SK-N-SH (cell line): ENCODE measurements at regions not wholly inside any gene's neighbourhood (a gene's known extent, or its start where the extent isn't known, plus 50 kb on each side); places are given as distances from the start of the nearest gene placed in this dataset.

ENCODE experiments used
- CTCF ChIA-PET: fragments of 300-600, 350-600 bp; formaldehyde crosslinking; extraction: SDS; loops from one replicate; lab custom pipeline; 2021; lab: Yijun Ruan, JAX
- POLR2A ChIA-PET: fragments of 350-600 bp; sonication (Branson Sonifier 250); formaldehyde crosslinking; extraction: SDS; loops from one replicate; lab custom pipeline; 2020; ENCODE audit warnings: antibody characterized with exemption, inconsistent platforms; lab: Yijun Ruan, JAX
- DNase-seq: peaks from one replicate; pipeline ENCODE4 v3.0.0; 2012
- H2AFZ ChIP-seq: fragments of 200-600 bp; sonication (generic); 2 replicates; pipeline ENCODE4 v1.8.1; 2016; ENCODE audit warnings: antibody characterized with exemption, mild to moderate bottlenecking, low read depth
- H3F3A ChIP-seq: fragments of 200-600 bp; sonication (generic); replicated peaks from 2 replicates; pipeline ENCODE3; 2016; ENCODE audit warnings: antibody characterized with exemption, mild to moderate bottlenecking; ENCODE audit not compliant: insufficient read depth
- H3K27ac ChIP-seq, 2 experiments: fragments of 200-500 bp in 1 of 2; fragments of 200-600 bp in 1 of 2; sonication (Bioruptor generic) in 1 of 2; sonication (generic), shearing (Covaris generic) in 1 of 2; 2 replicates each; pipeline versions ENCODE4 v1.5.1 to v1.6.1; 2014 to 2016; ENCODE audit warnings: low read depth in 2 of 2, inconsistent platforms in 1 of 2, low read length in 1 of 2, mild to moderate bottlenecking in 1 of 2, mixed read lengths in 1 of 2
- H3K27me3 ChIP-seq: fragments of 200-600 bp; sonication (generic), shearing (Covaris generic); 2 replicates; pipeline ENCODE4 v1.6.1; 2016; ENCODE audit warnings: mixed run types; ENCODE audit not compliant: insufficient read depth
- H3K36me3 ChIP-seq, 2 experiments: fragments of 200-500 bp in 1 of 2; fragments of 200-600 bp in 1 of 2; sonication (Bioruptor generic) in 1 of 2; sonication (generic) in 1 of 2; replicated peaks in 1 of 2; 2 replicates each; pipeline versions ENCODE3 to v1.5.1; 2014 to 2016; ENCODE audit warnings: low read length in 1 of 2, mild to moderate bottlenecking in 1 of 2; ENCODE audit not compliant: insufficient read depth in 2 of 2, control insufficient read depth in 1 of 2
- H3K4me1 ChIP-seq, 2 experiments: fragments of 200-500 bp in 1 of 2; fragments of 200-600 bp in 1 of 2; sonication (Bioruptor generic) in 1 of 2; sonication (generic), shearing (Covaris generic) in 1 of 2; 2 replicates each; pipeline versions ENCODE4 v1.5.1 to v1.6.1; 2014 to 2016; ENCODE audit warnings: low read depth in 1 of 2, low read length in 1 of 2, mixed run types in 1 of 2; ENCODE audit not compliant: insufficient read depth in 2 of 2, control insufficient read depth in 1 of 2
- H3K4me2 ChIP-seq: fragments of 200-600 bp; sonication (generic), shearing (Covaris generic); 2 replicates; pipeline ENCODE4 v1.6.1; 2017; ENCODE audit warnings: mixed run types
- H3K4me3 ChIP-seq, 2 experiments: fragments of 200-500 bp in 1 of 2; fragments of 200-600 bp in 1 of 2; sonication (Bioruptor generic) in 1 of 2; sonication (generic), shearing (Covaris generic) in 1 of 2; 2 replicates each; pipeline versions ENCODE4 v1.5.1 to v1.8.1; 2014 to 2016; ENCODE audit warnings: low read depth in 2 of 2, inconsistent platforms in 1 of 2, low read length in 1 of 2, mild to moderate bottlenecking in 1 of 2, mixed read lengths in 1 of 2, moderate library complexity in 1 of 2
- H3K79me2 ChIP-seq: fragments of 200-600 bp; sonication (generic); 2 replicates; pipeline ENCODE4 v1.8.1; 2017; ENCODE audit warnings: mild to moderate bottlenecking; ENCODE audit not compliant: insufficient read depth
- H3K9ac ChIP-seq: fragments of 200-600 bp; sonication (generic); 2 replicates; pipeline ENCODE4 v1.6.1; 2017; ENCODE audit warnings: mixed run types
- H3K9me2 ChIP-seq: fragments of 200-600 bp; sonication (generic); 2 replicates; pipeline ENCODE4 v1.6.1; 2017; ENCODE audit warnings: mixed run types
- H3K9me3 ChIP-seq: fragments of 200-600 bp; sonication (generic); 2 replicates; pipeline ENCODE4 v1.6.1; 2017; ENCODE audit warnings: mixed run types, mild to moderate bottlenecking, moderate library complexity
- H4K20me1 ChIP-seq: fragments of 200-600 bp; sonication (generic); 2 replicates; pipeline ENCODE4 v1.6.1; 2017; ENCODE audit warnings: mild to moderate bottlenecking, mixed run types; ENCODE audit not compliant: insufficient read depth
- CHD2 ChIP-seq: fragments of 150-350 bp; IDR thresholded peaks from 2 replicates; pipeline ENCODE4 v1.6.1; 2018; ENCODE audit warnings: low read length; ENCODE audit not compliant: partially characterized antibody
- FOSL2 ChIP-seq: IDR thresholded peaks from 2 replicates; pipeline ENCODE4 v1.4.0; 2012; ENCODE audit warnings: low read depth, mild to moderate bottlenecking, moderate library complexity, borderline replicate concordance
- FOXM1 ChIP-seq: IDR thresholded peaks from 2 replicates; pipeline ENCODE4 v1.4.0; 2012; ENCODE audit warnings: low read depth, mild to moderate bottlenecking
- GATA2 ChIP-seq: sonication (generic); formaldehyde crosslinking; IDR thresholded peaks from 2 replicates; pipeline ENCODE4 v1.5.0; 2020; ENCODE audit warnings: mild to moderate bottlenecking, missing genetic modification reagents
- JUND ChIP-seq: IDR thresholded peaks from 2 replicates; pipeline ENCODE4 v1.4.0; 2012
- POLR2AphosphoS5 ChIP-seq: IDR thresholded peaks from 2 replicates; pipeline ENCODE4 v1.6.1; 2012; ENCODE audit warnings: low read depth, low read length
- RAD21 ChIP-seq: IDR thresholded peaks from 2 replicates; pipeline ENCODE4 v1.6.1; 2012; ENCODE audit warnings: mild to moderate bottlenecking, low read length
- RFX5 ChIP-seq: IDR thresholded peaks from 2 replicates; pipeline ENCODE4 v1.6.1; 2012; ENCODE audit warnings: mild to moderate bottlenecking, improper control_type of control experiment, low read length
- RXRA ChIP-seq: IDR thresholded peaks from 2 replicates; pipeline ENCODE4 v1.4.0; 2012; ENCODE audit warnings: low read depth, mild to moderate bottlenecking, borderline replicate concordance
- TEAD4 ChIP-seq: IDR thresholded peaks from 2 replicates; pipeline ENCODE4 v1.4.0; 2012; ENCODE audit warnings: mild to moderate bottlenecking, borderline replicate concordance; ENCODE audit not compliant: insufficient read depth
- YY1 ChIP-seq: IDR thresholded peaks from 2 replicates; pipeline ENCODE4 v1.4.0; 2012; ENCODE audit warnings: low read depth, mild to moderate bottlenecking
- WGBS: methylation state at CpG from one replicate; pipeline ENCODE4 v1.1.6; 2017; ENCODE audit warnings: low lambda C conversion rate; 5-methylcytosine and 5-hydroxymethylcytosine counted together
- TF ChIP-seq, protein P1 (sequence below): fragments of 150-350 bp; IDR thresholded peaks from 2 replicates; pipeline ENCODE4 v1.6.1; 2017; ENCODE audit warnings: antibody characterized with exemption, low read length, low read depth, borderline replicate concordance
- TF ChIP-seq, protein P2 (sequence below): IDR thresholded peaks from 2 replicates; pipeline ENCODE4; 2012
- TF ChIP-seq, protein P3 (sequence below): IDR thresholded peaks from 2 replicates; pipeline ENCODE4 v1.4.0; 2012; ENCODE audit warnings: low read depth
- TF ChIP-seq, protein P4 (sequence below): fragments of 200-600 bp; sonication (generic); IDR thresholded peaks from 2 replicates; pipeline ENCODE4 v1.6.1; 2017; ENCODE audit warnings: antibody characterized with exemption, mild to moderate bottlenecking, moderate library complexity

DNA sequence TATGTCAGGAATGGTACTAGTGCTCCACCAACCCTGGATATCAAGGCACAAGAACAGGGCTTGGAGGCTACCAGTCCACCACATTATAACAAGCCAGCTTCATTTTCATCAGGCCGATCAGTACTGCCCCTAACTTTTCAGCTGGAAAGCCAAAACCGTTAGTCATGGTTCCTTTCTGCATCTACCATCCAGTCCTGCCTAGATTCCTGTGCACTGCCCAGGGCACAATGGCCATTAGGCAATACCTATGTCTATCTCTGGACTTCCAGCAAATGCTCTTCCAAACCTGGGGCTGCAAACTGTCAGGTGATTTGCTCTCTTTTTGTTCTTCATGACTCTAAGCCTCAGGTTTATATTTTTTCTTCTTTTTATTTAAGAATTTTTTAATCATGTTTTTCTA lies 937.7 kb downstream of the SORCS1 start:
- 29% methylated on average over 2 of the region's 2 CpGs for WGBS
- Histone ChIP-seq H3K4me2 (no peak overlapping the region), H3K27me3 (no peaks in the 10 kb centered on the region), H4K20me1 (no peaks in the 10 kb centered on the region), H3K9ac (no peak overlapping the region), H3K36me3 (no peaks in the 10 kb centered on the region), H3K79me2 (no peaks in the 10 kb centered on the region), H3F3A (no peaks in the 10 kb centered on the region), H3K9me3 (no peaks in the 10 kb centered on the region), H2AFZ (no peak overlapping the region), H3K4me3 (no peak overlapping the region), H3K9me2 (no peaks in the 10 kb centered on the region), H3K4me1 (no peaks in the 10 kb centered on the region; a peak in 1 of 4 replicates), H3K27ac (no peak overlapping the region)
- TF ChIP-seq POLR2AphosphoS5 (no peak), FOXM1 (no peak), RAD21 (no peak), FOSL2 (no peak), RXRA (no peak), TEAD4 (no peak), CHD2 (no peak)
- ChIA-PET CTCF (no interaction called here), POLR2A (no interaction called here)
- DNase-seq, result no peak

DNA sequence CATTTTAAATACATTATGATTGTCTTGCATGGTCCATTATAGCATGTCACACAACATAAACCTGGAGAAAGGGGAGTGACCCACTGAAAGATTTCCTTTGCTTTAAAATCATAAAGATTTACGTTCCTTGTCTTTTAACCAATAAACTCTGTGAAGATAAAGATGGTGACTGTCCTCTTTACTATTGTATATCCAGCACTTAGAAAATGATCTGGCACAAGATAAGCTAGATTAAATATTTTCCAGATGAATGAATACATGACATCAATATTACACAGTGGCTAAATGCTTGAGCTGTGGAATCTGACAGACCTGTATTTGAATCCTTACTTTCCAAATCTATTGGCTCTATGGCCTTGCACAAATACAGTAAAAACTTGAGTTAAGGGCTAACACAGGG lies 938.4 kb downstream of the SORCS1 start:
- Histone ChIP-seq H3K27ac (no peak overlapping the region), H3K4me2 (no peak overlapping the region), H3K9ac (no peak overlapping the region), H3K9me3 (no peaks in the 10 kb centered on the region), H4K20me1 (no peaks in the 10 kb centered on the region), H2AFZ (no peak overlapping the region), H3K9me2 (no peaks in the 10 kb centered on the region), H3K4me3 (no peak overlapping the region), H3K27me3 (no peaks in the 10 kb centered on the region), H3F3A (no peaks in the 10 kb centered on the region), H3K4me1 (no peaks in the 10 kb centered on the region; a peak in 1 of 4 replicates), H3K36me3 (no peaks in the 10 kb centered on the region), H3K79me2 (no peaks in the 10 kb centered on the region)
- CTCF ChIA-PET, result interaction anchor here (0.8 kb wide), 1 partner anchor 130 kb away, joined by 4 read pairs; no protein-coding TSS in a partner anchor
- TF ChIP-seq JUND (no peak), GATA2 (peak; percentile 22; the same call in 1 of the 2 replicates), TEAD4 (no peak), RFX5 (no peak), YY1 (no peak)
- TF ChIP-seq, protein P1, sequence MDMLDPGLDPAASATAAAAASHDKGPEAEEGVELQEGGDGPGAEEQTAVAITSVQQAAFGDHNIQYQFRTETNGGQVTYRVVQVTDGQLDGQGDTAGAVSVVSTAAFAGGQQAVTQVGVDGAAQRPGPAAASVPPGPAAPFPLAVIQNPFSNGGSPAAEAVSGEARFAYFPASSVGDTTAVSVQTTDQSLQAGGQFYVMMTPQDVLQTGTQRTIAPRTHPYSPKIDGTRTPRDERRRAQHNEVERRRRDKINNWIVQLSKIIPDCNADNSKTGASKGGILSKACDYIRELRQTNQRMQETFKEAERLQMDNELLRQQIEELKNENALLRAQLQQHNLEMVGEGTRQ, result no peak
- TF ChIP-seq, protein P2, sequence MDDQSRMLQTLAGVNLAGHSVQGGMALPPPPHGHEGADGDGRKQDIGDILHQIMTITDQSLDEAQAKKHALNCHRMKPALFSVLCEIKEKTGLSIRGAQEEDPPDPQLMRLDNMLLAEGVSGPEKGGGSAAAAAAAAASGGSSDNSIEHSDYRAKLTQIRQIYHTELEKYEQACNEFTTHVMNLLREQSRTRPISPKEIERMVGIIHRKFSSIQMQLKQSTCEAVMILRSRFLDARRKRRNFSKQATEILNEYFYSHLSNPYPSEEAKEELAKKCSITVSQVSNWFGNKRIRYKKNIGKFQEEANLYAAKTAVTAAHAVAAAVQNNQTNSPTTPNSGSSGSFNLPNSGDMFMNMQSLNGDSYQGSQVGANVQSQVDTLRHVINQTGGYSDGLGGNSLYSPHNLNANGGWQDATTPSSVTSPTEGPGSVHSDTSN, result no peak
- TF ChIP-seq, protein P3, sequence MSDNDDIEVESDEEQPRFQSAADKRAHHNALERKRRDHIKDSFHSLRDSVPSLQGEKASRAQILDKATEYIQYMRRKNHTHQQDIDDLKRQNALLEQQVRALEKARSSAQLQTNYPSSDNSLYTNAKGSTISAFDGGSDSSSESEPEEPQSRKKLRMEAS, result no peak
- TF ChIP-seq, protein P4, sequence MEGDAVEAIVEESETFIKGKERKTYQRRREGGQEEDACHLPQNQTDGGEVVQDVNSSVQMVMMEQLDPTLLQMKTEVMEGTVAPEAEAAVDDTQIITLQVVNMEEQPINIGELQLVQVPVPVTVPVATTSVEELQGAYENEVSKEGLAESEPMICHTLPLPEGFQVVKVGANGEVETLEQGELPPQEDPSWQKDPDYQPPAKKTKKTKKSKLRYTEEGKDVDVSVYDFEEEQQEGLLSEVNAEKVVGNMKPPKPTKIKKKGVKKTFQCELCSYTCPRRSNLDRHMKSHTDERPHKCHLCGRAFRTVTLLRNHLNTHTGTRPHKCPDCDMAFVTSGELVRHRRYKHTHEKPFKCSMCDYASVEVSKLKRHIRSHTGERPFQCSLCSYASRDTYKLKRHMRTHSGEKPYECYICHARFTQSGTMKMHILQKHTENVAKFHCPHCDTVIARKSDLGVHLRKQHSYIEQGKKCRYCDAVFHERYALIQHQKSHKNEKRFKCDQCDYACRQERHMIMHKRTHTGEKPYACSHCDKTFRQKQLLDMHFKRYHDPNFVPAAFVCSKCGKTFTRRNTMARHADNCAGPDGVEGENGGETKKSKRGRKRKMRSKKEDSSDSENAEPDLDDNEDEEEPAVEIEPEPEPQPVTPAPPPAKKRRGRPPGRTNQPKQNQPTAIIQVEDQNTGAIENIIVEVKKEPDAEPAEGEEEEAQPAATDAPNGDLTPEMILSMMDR, result no peak
- WGBS, result 6% methylated on average over 1 of the region's 1 CpG
- no peak for DNase-seq
- POLR2A ChIA-PET, result no interaction called here
